ENCODE measurements at regions not wholly inside any gene's neighbourhood (a gene's known extent, or its start where the extent isn't known, plus 50 kb on each side); places are given as distances from the start of the nearest gene placed in this dataset.

GRCh38 chr5:93303291-93303691, 277.7 kb downstream of the NR2F1-AS1 start:
- no peak overlapping the region for H3K27ac Mint-ChIP-seq
- no peaks in the 10 kb centered on the region for H3K36me3 Mint-ChIP-seq
- H3K9me3 Mint-ChIP-seq: peaks cover 0 to 6% (median 0%) of the 10 kb centered on the region in 6 donors
- no peak for DNase-seq
- H3K27me3 Mint-ChIP-seq (ENCODE audit: low read depth in 3 of 3): peaks cover 0 to 2% (median 1%) of the 10 kb centered on the region in 3 donors
- H3K4me1 Mint-ChIP-seq: no peaks in the 10 kb centered on the region
- H3K4me3 Mint-ChIP-seq: no peak overlapping the region

DNA sequence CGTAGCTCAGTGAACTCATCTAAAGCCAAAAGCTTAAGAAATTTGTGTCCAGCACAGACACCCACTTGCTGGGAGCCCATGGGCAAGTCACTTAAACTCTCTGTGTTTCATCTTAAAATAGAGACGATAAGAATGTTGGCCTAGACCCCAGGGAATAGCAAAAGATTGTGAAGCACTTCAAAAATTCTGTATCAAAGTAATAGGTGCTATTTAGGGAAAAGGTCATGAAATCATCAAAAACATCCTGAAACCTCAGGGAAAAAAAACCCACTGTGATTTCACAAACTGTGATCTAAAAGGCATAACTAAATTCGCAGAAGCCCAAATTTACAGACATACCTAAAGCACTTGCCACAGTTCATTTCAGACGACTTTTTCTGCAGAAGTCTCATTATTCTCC, 278.3 kb downstream of the NR2F1-AS1 start:
- no peaks in the 10 kb centered on the region for H3K36me3 Mint-ChIP-seq
- no peak overlapping the region for H3K27ac Mint-ChIP-seq
- no peak overlapping the region for H3K4me3 Mint-ChIP-seq
- peaks cover 0 to 6% (median 0%) of the 10 kb centered on the region in 6 donors for H3K9me3 Mint-ChIP-seq
- H3K4me1 Mint-ChIP-seq: no peaks in the 10 kb centered on the region
- peaks cover 0 to 2% (median 1%) of the 10 kb centered on the region in 3 donors for H3K27me3 Mint-ChIP-seq (ENCODE audit: low read depth in 3 of 3)
- DNase-seq: no peak

DNA sequence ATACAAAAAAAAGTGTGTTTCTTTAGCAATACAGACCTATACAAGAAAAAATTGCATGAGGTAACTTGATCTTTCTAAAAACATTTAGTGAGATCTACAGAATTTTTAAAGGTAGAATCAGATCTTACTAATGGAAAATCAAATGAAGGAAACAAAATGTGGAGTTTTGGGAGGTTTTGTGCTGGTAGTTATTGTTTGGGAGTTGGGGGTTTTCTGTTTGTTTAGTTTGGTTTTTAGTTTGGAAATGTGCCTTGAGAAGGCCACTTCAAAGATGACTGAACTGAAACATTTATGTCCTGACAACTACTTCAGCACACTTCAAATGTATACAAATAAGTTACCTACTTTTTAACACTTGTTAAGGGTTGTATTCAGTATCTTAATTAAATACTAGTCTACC, 280.1 kb downstream of the NR2F1-AS1 start:
- Mint-ChIP-seq H3K36me3 (no peaks in the 10 kb centered on the region), H3K4me1 (no peaks in the 10 kb centered on the region), H3K27me3 (ENCODE audit: low read depth in 3 of 3) (peaks cover 0 to 2% (median 1%) of the 10 kb centered on the region in 3 donors)

GRCh38 chr5:93300309-93300923, 280.6 kb downstream of the NR2F1-AS1 start:
- H3K4me1 Mint-ChIP-seq: no peaks in the 10 kb centered on the region

More for the DNA sequence above, 280.1 kb downstream of the NR2F1-AS1 start:
- Mint-ChIP-seq H3K4me3 (no peak overlapping the region), H3K27ac (no peak overlapping the region), H3K9me3 (peaks cover 0 to 6% (median 0%) of the 10 kb centered on the region in 6 donors)
- DNase-seq: no peak

GRCh38 chr5:93299681-93300308, 281.2 kb downstream of the NR2F1-AS1 start:
- H3K4me1 Mint-ChIP-seq: no peaks in the 10 kb centered on the region
- no peak overlapping the region for H3K27ac Mint-ChIP-seq
- no peak overlapping the region for H3K4me3 Mint-ChIP-seq
- no peaks in the 10 kb centered on the region for H3K36me3 Mint-ChIP-seq
- H3K9me3 Mint-ChIP-seq: peaks cover 0 to 3% (median under 1%) of the 10 kb centered on the region in 6 donors
- DNase-seq: no peak
- H3K27me3 Mint-ChIP-seq (ENCODE audit: low read depth in 3 of 3): peaks cover 0 to 2% (median 1%) of the 10 kb centered on the region in 3 donors

More at GRCh38 chr5:93300309-93300923, 280.6 kb downstream of the NR2F1-AS1 start:
- H3K4me3 Mint-ChIP-seq: no peak overlapping the region
- H3K27me3 Mint-ChIP-seq (ENCODE audit: low read depth in 3 of 3): peaks cover 0 to 2% (median 1%) of the 10 kb centered on the region in 3 donors
- H3K27ac Mint-ChIP-seq: no peak overlapping the region
- DNase-seq: no peak
- no peaks in the 10 kb centered on the region for H3K36me3 Mint-ChIP-seq
- H3K9me3 Mint-ChIP-seq: peaks cover 0 to 6% (median under 1%) of the 10 kb centered on the region in 6 donors

DNA sequence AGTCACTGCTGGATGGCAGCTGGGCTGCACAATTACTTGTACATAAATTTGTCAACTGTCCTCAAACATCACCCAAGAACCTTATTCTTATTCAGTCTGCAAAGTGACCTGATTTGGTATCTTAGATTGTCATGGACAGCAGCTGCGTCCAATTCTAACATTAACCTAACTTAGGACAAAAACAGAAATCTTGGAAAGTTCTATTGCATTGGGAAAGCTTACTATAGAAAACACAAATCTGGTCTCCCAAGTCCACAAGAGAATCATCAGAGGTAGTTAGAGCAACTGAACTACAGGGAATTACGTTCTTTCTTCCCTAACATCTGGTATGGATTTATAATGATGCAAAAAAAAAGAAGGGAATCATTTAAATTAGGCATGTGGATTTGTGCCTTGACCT, 283.9 kb downstream of the NR2F1-AS1 start:
- H3K4me1 Mint-ChIP-seq: no peaks in the 10 kb centered on the region
- H3K36me3 Mint-ChIP-seq: no peaks in the 10 kb centered on the region
- H3K27me3 Mint-ChIP-seq (ENCODE audit: low read depth in 3 of 3): peaks cover 0 to 2% (median 0%) of the 10 kb centered on the region in 3 donors
- no peak overlapping the region for H3K4me3 Mint-ChIP-seq
- no peak overlapping the region for H3K27ac Mint-ChIP-seq
- DNase-seq: no peak
- H3K9me3 Mint-ChIP-seq: peaks cover 0 to 5% (median 2%) of the 10 kb centered on the region in 6 donors

- Mint-ChIP-seq H3K4me3 (no peak overlapping the region), H3K9me3 (peaks cover 0 to 7% (median 3%) of the 10 kb centered on the region in 6 donors), H3K36me3 (no peaks in the 10 kb centered on the region), H3K27me3 (ENCODE audit: low read depth in 3 of 3) (peaks cover 0 to 2% (median 0%) of the 10 kb centered on the region in 3 donors), H3K27ac (no peak overlapping the region), H3K4me1 (no peaks in the 10 kb centered on the region)
- no peak for DNase-seq
These were observed 284.7 kb downstream of the NR2F1-AS1 start for GRCh38 chr5:93296338-93296737.

DNA sequence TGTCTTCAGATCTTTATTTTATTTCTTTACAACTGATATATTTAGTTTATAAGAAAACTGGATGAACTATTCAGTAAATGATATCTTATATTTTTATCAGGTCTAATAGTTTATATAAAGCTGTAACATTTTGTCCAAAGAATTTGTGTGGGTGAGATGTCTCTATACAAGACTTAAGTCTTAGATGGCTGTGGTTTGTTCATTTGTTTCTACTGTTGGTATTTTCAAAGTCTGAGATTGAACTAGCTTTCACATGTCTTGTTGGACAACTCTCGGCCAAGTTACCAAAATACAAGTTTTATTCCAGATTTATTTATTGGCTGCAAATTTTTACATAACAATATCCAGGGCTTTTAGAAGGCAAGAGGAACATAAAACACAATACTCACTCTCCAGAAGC, 286.0 kb downstream of the NR2F1-AS1 start:
- Mint-ChIP-seq H3K4me3 (no peak overlapping the region), H3K27me3 (ENCODE audit: low read depth in 3 of 3) (peaks cover 0 to 2% (median 0%) of the 10 kb centered on the region in 3 donors), H3K36me3 (no peaks in the 10 kb centered on the region), H3K27ac (no peak overlapping the region), H3K4me1 (no peaks in the 10 kb centered on the region), H3K9me3 (peaks cover 0 to 7% (median 3%) of the 10 kb centered on the region in 6 donors)
- no peak for DNase-seq

DNA sequence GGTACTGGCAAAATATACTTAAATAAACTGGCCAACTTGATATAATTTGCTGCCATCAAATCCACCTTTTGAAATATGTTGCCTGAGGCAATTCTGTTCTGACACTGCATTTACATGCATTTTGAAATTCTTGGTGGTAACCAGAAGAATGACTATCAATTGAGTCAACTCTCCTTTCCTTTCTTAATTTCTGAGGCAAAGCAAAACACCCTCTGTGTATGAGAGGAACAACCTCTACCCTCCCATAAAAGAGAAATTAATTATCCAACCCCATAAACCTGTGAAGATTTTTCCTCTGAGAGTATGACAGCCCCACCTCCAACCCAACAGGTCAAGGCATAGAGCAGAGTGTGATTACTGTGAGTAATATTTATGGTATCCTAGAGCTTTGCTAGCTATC, 286.8 kb downstream of the NR2F1-AS1 start:
- H3K4me3 Mint-ChIP-seq: no peak overlapping the region
- H3K36me3 Mint-ChIP-seq: no peaks in the 10 kb centered on the region
- H3K27me3 Mint-ChIP-seq (ENCODE audit: low read depth in 3 of 3): peaks cover 0 to 2% (median 0%) of the 10 kb centered on the region in 3 donors

GRCh38 chr5:93289942-93290341, 291.1 kb downstream of the NR2F1-AS1 start:
- no peaks in the 10 kb centered on the region for H3K4me1 Mint-ChIP-seq
- no peak overlapping the region for H3K4me3 Mint-ChIP-seq
- no peaks in the 10 kb centered on the region for H3K36me3 Mint-ChIP-seq
- DNase-seq: no peak
- H3K27me3 Mint-ChIP-seq (ENCODE audit: low read depth in 3 of 3): peaks cover 0 to 3% (median 2%) of the 10 kb centered on the region in 3 donors
- H3K9me3 Mint-ChIP-seq: peaks cover 2 to 24% (median 8%) of the 10 kb centered on the region in 6 donors
- H3K27ac Mint-ChIP-seq: no peak overlapping the region

More for the DNA sequence above, 286.8 kb downstream of the NR2F1-AS1 start:
- no peaks in the 10 kb centered on the region for H3K4me1 Mint-ChIP-seq
- no peak overlapping the region for H3K27ac Mint-ChIP-seq
- H3K9me3 Mint-ChIP-seq: peaks cover 0 to 7% (median 3%) of the 10 kb centered on the region in 6 donors
- no peak for DNase-seq

DNA sequence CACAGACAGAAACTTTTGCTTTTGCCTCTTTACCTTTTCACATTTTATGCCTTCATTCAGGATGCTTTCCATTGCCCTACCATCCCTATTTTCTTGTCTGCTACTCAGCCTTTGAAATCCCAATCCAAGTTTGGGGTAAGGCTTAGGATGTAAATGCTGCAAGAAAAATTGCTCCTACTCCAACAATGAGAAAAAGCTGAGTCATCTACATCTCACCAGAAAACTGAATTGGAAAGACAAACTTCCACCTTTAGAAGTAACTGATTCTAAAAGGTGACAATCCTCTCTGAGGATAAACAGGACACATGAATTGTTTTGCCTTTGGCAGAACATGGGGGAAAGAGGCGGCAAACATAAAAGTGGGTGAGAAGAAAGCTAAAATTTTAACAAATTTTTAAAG, 295.6 kb downstream of the NR2F1-AS1 start:
- H3K9me3 Mint-ChIP-seq: peaks cover 0 to 20% (median 7%) of the 10 kb centered on the region in 6 donors
- DNase-seq: no peak
- no peak overlapping the region for H3K27ac Mint-ChIP-seq
- H3K36me3 Mint-ChIP-seq: no peaks in the 10 kb centered on the region
- peaks cover 0 to 3% (median 0%) of the 10 kb centered on the region in 3 donors for H3K27me3 Mint-ChIP-seq (ENCODE audit: low read depth in 3 of 3)
- H3K4me3 Mint-ChIP-seq: no peak overlapping the region
- no peaks in the 10 kb centered on the region for H3K4me1 Mint-ChIP-seq

DNA sequence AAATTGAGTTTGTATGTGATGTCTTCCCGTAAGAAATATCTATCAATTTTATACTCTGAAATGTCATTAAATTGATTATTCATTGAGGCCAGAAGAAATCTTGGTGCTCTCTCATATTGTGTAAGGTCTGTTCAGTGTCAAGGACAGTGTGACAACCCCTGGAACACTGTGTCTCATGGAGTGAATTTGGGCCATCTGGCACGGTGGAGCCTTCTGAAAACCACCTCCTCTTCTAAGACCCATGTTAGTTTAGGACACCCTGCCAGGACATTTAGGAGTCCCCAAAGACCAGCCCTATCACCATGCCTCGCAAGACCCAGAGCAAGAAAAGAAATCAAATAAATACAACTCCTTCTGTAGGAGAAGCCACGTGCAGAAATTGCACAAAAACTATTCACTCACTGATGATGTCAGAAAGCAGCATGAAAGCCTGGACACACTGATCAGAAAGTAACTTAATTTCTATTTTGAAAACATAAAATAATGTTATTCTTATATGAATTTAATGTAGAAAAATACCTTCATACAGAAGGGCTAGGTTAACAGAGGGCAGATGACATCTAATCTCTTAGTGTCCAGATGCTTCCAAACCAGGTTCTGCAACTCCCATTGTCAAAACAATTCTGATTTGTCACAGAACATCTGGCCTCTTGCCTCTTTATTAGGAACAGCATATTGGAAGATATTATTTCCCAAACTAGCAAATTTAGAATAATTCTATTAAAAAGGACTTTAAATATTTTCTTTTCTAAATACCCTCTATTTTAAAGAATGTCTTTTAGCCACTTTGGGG, 298.8 kb downstream of the NR2F1-AS1 start:
- Mint-ChIP-seq H3K27me3 (ENCODE audit: low read depth in 3 of 3) (no peaks in the 10 kb centered on the region), H3K4me3 (no peak overlapping the region), H3K9me3 (peaks cover under 1 to 18% (median 4%) of the 10 kb centered on the region in 6 donors), H3K36me3 (no peaks in the 10 kb centered on the region), H3K27ac (no peak overlapping the region), H3K4me1 (no peaks in the 10 kb centered on the region)
- DNase-seq: no peak

DNA sequence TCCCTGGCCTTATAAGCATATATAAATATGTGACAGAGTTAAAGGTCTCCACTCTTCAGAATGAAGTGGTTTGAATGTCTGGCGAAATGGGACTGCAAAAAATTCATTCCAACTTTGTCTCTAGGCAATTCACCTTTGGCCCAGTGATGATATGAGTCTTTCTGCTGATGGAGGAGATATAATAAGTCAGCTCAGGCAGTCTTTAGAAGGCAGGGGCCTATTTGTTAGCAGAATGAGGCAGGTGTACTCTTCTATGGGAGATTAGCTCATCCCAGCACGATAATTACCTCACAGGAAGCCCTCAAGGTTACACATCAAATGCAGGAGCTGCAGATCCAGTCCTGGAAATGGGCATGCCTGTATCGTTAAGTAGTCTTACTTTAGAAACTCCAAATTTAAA, 300.5 kb downstream of the NR2F1-AS1 start:
- H3K9me3 Mint-ChIP-seq: peaks cover 0 to 13% (median under 1%) of the 10 kb centered on the region in 6 donors
- H3K4me1 Mint-ChIP-seq: no peaks in the 10 kb centered on the region
- no peak for DNase-seq
- no peak overlapping the region for H3K27ac Mint-ChIP-seq
- H3K4me3 Mint-ChIP-seq: no peak overlapping the region
- H3K36me3 Mint-ChIP-seq: no peaks in the 10 kb centered on the region
- no peaks in the 10 kb centered on the region for H3K27me3 Mint-ChIP-seq (ENCODE audit: low read depth in 3 of 3)

Data from immature natural killer cell (primary cell).